ENCODE measurements at regions not wholly inside any gene's neighbourhood (a gene's known extent, or its start where the extent isn't known, plus 50 kb on each side); places are given as distances from the start of the nearest gene placed in this dataset.

DNA sequence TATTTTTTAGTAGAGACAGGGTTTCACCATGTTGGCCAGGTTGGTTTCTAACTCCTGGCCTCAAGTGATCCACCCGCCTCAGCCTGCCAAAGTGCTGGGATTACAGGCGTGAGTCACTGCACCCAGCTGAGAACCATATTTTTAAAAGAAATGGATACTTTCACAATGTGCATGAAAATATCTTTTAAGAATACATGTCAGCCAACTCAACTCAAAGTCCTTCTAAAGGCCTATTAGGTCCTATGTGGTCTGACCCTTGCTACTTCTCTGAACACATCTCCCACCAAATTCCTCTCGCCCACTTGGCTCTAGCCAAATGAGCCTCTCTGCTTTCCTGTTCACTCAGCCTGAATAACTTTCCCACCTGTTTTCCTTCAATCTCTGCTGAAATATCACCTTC lies 119.6 kb downstream of the MTX2 start:
- DNase-seq (ENCODE audit: extremely low read depth, low read depth): no peak
- TF ChIP-seq CTCF (IDR thresholded peaks at IDR 0.05; ENCODE audit: low read depth, low read length): no peak

GRCh38 chr2:176390276-176391147 lies 121.3 kb downstream of the MTX2 start:
- DNase-seq (ENCODE audit: extremely low read depth, low read depth): no peak
- no peak for TF ChIP-seq CTCF (IDR thresholded peaks at IDR 0.05; ENCODE audit: low read depth, low read length)

GRCh38 chr2:176391148-176391419 lies 121.8 kb downstream of the MTX2 start:
- no peak for DNase-seq (ENCODE audit: extremely low read depth, low read depth)

GRCh38 chr2:176392249-176392648 lies 123.0 kb downstream of the MTX2 start:
- no peak for DNase-seq (ENCODE audit: extremely low read depth, low read depth)
- TF ChIP-seq CTCF (IDR thresholded peaks at IDR 0.05; ENCODE audit: low read depth, low read length): no peak

More at GRCh38 chr2:176391148-176391419, 121.8 kb downstream of the MTX2 start:
- no peak for TF ChIP-seq CTCF (IDR thresholded peaks at IDR 0.05; ENCODE audit: low read depth, low read length)

- DNase-seq (ENCODE audit: extremely low read depth, low read depth): no peak
- TF ChIP-seq CTCF (IDR thresholded peaks at IDR 0.05; ENCODE audit: low read depth, low read length): no peak
Measured at GRCh38 chr2:176392744-176393414, 123.6 kb downstream of the MTX2 start.

- TF ChIP-seq CTCF (IDR thresholded peaks at IDR 0.05; ENCODE audit: low read depth, low read length): no peak
Measured at GRCh38 chr2:176395273-176395854, 126.1 kb downstream of the MTX2 start.

More at GRCh38 chr2:176395273-176395854, 126.1 kb downstream of the MTX2 start:
- DNase-seq (ENCODE audit: extremely low read depth, low read depth): no peak
